ENCODE measurements at regions not wholly inside any gene's neighbourhood (a gene's known extent, or its start where the extent isn't known, plus 50 kb on each side); places are given as distances from the start of the nearest gene placed in this dataset.

- H3K27me3 ChIP-seq (ENCODE audit: insufficient read depth, low read length, poor library complexity), result no peaks in the 10 kb centered on the region
These were observed 199.5 kb upstream of the CNR1 start for GRCh38 chr6:88365656-88366055.

GRCh38 chr6:88365230-88365629 lies 199.1 kb upstream of the CNR1 start:
- TF ChIP-seq CTCF (IDR thresholded peaks at IDR 0.05; ENCODE audit: borderline replicate concordance, extremely low read depth, low read length, poor library complexity, severe bottlenecking), result no peak
- TF ChIP-seq EZH2 (IDR thresholded peaks at IDR 0.05; ENCODE audit: borderline replicate concordance, low read depth, low read length, severe bottlenecking), result no peak
- H3K4me1 ChIP-seq (ENCODE audit: insufficient read depth, low read length), result no peaks in the 10 kb centered on the region
- no peak overlapping the region for H2AFZ ChIP-seq (ENCODE audit: low read depth, low read length)
- DNase-seq (no peak), ATAC-seq (ENCODE audit: insufficient read depth, low read depth) (no peak)
- no peak overlapping the region for H3K27ac ChIP-seq (ENCODE audit: low read length)
- no peak overlapping the region for H3K4me3 ChIP-seq (ENCODE audit: low read depth in 1 of 2, low read length in 2 of 2)
- H3K9me3 ChIP-seq (ENCODE audit: insufficient read depth, low read length, severe bottlenecking), result no peaks in the 10 kb centered on the region
- H3K79me2 ChIP-seq (ENCODE audit: insufficient read depth, low read length), result no peaks in the 10 kb centered on the region
- no peaks in the 10 kb centered on the region for H4K20me1 ChIP-seq (ENCODE audit: insufficient read depth, low read length)
- no peaks in the 10 kb centered on the region for H3K27me3 ChIP-seq (ENCODE audit: insufficient read depth, low read length, poor library complexity)
- H3K4me2 ChIP-seq (ENCODE audit: insufficient read depth, low read length), result no peak overlapping the region
- H3K36me3 ChIP-seq (ENCODE audit: insufficient read depth, low read length), result no peaks in the 10 kb centered on the region
- H3K9ac ChIP-seq (ENCODE audit: low read depth, low read length), result no peak overlapping the region

More at GRCh38 chr6:88365656-88366055, 199.5 kb upstream of the CNR1 start:
- H3K9me3 ChIP-seq (ENCODE audit: insufficient read depth, low read length, severe bottlenecking), result no peaks in the 10 kb centered on the region
- H3K4me2 ChIP-seq (ENCODE audit: insufficient read depth, low read length), result no peak overlapping the region
- DNase-seq, result no peak
- H3K27ac ChIP-seq (ENCODE audit: low read length), result no peak overlapping the region
- H3K79me2 ChIP-seq (ENCODE audit: insufficient read depth, low read length), result no peaks in the 10 kb centered on the region
- no peaks in the 10 kb centered on the region for H3K4me1 ChIP-seq (ENCODE audit: insufficient read depth, low read length)
- TF ChIP-seq EZH2 (IDR thresholded peaks at IDR 0.05; ENCODE audit: borderline replicate concordance, low read depth, low read length, severe bottlenecking), result no peak
- no peak for TF ChIP-seq CTCF (IDR thresholded peaks at IDR 0.05; ENCODE audit: borderline replicate concordance, extremely low read depth, low read length, poor library complexity, severe bottlenecking)
- no peak for ATAC-seq (ENCODE audit: insufficient read depth, low read depth)
- H3K4me3 ChIP-seq (ENCODE audit: low read depth in 1 of 2, low read length in 2 of 2), result no peak overlapping the region
- H3K36me3 ChIP-seq (ENCODE audit: insufficient read depth, low read length), result no peaks in the 10 kb centered on the region
- H4K20me1 ChIP-seq (ENCODE audit: insufficient read depth, low read length), result no peaks in the 10 kb centered on the region
- H2AFZ ChIP-seq (ENCODE audit: low read depth, low read length), result no peak overlapping the region
- no peak overlapping the region for H3K9ac ChIP-seq (ENCODE audit: low read depth, low read length)

- DNase-seq, result no peak
- ATAC-seq (ENCODE audit: insufficient read depth, low read depth), result no peak
- H3K27ac ChIP-seq (ENCODE audit: low read length), result no peak overlapping the region
- no peaks in the 10 kb centered on the region for H4K20me1 ChIP-seq (ENCODE audit: insufficient read depth, low read length)
- TF ChIP-seq CTCF (IDR thresholded peaks at IDR 0.05; ENCODE audit: borderline replicate concordance, extremely low read depth, low read length, poor library complexity, severe bottlenecking), result no peak
- TF ChIP-seq EZH2 (IDR thresholded peaks at IDR 0.05; ENCODE audit: borderline replicate concordance, low read depth, low read length, severe bottlenecking), result no peak
- H3K4me3 ChIP-seq (ENCODE audit: low read depth in 1 of 2, low read length in 2 of 2), result no peak overlapping the region
- H3K4me1 ChIP-seq (ENCODE audit: insufficient read depth, low read length), result no peaks in the 10 kb centered on the region
- no peak overlapping the region for H3K9ac ChIP-seq (ENCODE audit: low read depth, low read length)
- no peaks in the 10 kb centered on the region for H3K79me2 ChIP-seq (ENCODE audit: insufficient read depth, low read length)
- no peak overlapping the region for H3K4me2 ChIP-seq (ENCODE audit: insufficient read depth, low read length)
- no peaks in the 10 kb centered on the region for H3K27me3 ChIP-seq (ENCODE audit: insufficient read depth, low read length, poor library complexity)
- no peak overlapping the region for H2AFZ ChIP-seq (ENCODE audit: low read depth, low read length)
- H3K36me3 ChIP-seq (ENCODE audit: insufficient read depth, low read length), result no peaks in the 10 kb centered on the region
- H3K9me3 ChIP-seq (ENCODE audit: insufficient read depth, low read length, severe bottlenecking), result no peaks in the 10 kb centered on the region
These were observed 195.6 kb upstream of the CNR1 start for GRCh38 chr6:88361754-88362153.

- TF ChIP-seq CTCF (IDR thresholded peaks at IDR 0.05; ENCODE audit: borderline replicate concordance, extremely low read depth, low read length, poor library complexity, severe bottlenecking) (no peak), EZH2 (IDR thresholded peaks at IDR 0.05; ENCODE audit: borderline replicate concordance, low read depth, low read length, severe bottlenecking) (no peak)
- Histone ChIP-seq H3K4me1 (ENCODE audit: insufficient read depth, low read length) (no peaks in the 10 kb centered on the region), H3K79me2 (ENCODE audit: insufficient read depth, low read length) (no peaks in the 10 kb centered on the region), H2AFZ (ENCODE audit: low read depth, low read length) (no peak overlapping the region), H3K4me3 (ENCODE audit: low read depth in 1 of 2, low read length in 2 of 2) (no peak overlapping the region), H3K9me3 (ENCODE audit: insufficient read depth, low read length, severe bottlenecking) (no peaks in the 10 kb centered on the region), H4K20me1 (ENCODE audit: insufficient read depth, low read length) (no peaks in the 10 kb centered on the region), H3K36me3 (ENCODE audit: insufficient read depth, low read length) (no peaks in the 10 kb centered on the region), H3K9ac (ENCODE audit: low read depth, low read length) (no peak overlapping the region), H3K27ac (ENCODE audit: low read length) (no peak overlapping the region), H3K4me2 (ENCODE audit: insufficient read depth, low read length) (no peak overlapping the region), H3K27me3 (ENCODE audit: insufficient read depth, low read length, poor library complexity) (no peaks in the 10 kb centered on the region)
- ATAC-seq (ENCODE audit: insufficient read depth, low read depth) (no peak), DNase-seq (no peak)
These were observed 195.2 kb upstream of the CNR1 start for GRCh38 chr6:88361298-88361697.

Measured in DND-41 (cell line).